ENCODE measurements at regions not wholly inside any gene's neighbourhood (a gene's known extent, or its start where the extent isn't known, plus 50 kb on each side); places are given as distances from the start of the nearest gene placed in this dataset.

- WGBS, 2 donors (ENCODE audit: low coverage in 1 of 2): 89 to 100% methylated on average over 2 of the region's 2 CpGs
- ATAC-seq: no peak
- TF ChIP-seq EP300 (IDR thresholded peaks at IDR 0.05): no peak
- no peak for TF ChIP-seq POLR2AphosphoS5 (IDR thresholded peaks at IDR 0.05)
- TF ChIP-seq POLR2A (IDR thresholded peaks at IDR 0.05): no peak
- TF ChIP-seq, protein P1, sequence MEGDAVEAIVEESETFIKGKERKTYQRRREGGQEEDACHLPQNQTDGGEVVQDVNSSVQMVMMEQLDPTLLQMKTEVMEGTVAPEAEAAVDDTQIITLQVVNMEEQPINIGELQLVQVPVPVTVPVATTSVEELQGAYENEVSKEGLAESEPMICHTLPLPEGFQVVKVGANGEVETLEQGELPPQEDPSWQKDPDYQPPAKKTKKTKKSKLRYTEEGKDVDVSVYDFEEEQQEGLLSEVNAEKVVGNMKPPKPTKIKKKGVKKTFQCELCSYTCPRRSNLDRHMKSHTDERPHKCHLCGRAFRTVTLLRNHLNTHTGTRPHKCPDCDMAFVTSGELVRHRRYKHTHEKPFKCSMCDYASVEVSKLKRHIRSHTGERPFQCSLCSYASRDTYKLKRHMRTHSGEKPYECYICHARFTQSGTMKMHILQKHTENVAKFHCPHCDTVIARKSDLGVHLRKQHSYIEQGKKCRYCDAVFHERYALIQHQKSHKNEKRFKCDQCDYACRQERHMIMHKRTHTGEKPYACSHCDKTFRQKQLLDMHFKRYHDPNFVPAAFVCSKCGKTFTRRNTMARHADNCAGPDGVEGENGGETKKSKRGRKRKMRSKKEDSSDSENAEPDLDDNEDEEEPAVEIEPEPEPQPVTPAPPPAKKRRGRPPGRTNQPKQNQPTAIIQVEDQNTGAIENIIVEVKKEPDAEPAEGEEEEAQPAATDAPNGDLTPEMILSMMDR (IDR thresholded peaks at IDR 0.05): no peak
Measured at GRCh38 chr13:22201375-22201925, 530.6 kb downstream of the FGF9 start.

DNA sequence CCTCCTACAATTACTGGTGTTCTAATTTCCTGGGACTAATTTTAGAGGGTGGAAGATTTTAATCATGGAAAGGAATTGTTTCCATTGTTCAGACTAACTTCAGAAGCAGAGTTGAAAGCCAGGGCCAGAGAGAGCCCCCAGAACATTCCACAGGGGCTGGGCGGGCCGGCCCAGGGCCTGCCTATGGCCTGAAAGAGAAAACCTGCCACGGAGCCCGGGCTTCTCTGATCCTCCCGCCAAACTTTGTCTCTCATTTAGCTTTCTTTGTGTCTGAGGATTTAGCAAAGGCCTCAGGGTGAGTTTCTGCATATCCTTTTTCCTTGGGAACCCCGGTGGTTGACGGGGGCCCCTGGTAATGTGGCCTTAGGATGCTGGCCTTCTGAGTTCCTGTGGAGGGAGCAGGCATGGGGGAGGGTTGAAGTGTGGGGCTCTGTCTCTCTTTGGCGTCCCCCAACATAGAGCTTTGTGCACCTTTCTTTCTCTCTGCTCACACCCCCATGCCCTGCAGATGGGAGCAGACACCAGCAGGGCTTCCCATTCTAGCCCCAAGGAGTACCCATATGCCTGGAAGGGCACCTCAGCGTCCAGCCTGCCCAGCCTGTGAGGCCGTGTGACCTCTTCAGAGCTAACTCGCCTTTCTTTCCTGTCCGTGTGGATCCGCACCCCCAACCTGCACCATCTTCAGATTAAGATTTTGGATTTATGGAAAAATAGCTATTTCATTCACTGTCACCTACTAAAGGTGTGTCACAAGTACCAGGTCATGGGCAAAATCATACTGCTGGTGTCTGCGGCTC, 539.5 kb downstream of the FGF9 start:
- H3K9me3 ChIP-seq: no peaks in the 10 kb centered on the region
- H3K4me1 ChIP-seq: no peaks in the 10 kb centered on the region
- WGBS, 2 donors (ENCODE audit: low coverage in 1 of 2): 92 to 100% methylated on average over 3 to 12 of the region's 14 CpGs
- H3K27me3 ChIP-seq: peaks cover 5% of the 10 kb centered on the region
- no peaks in the 10 kb centered on the region for H3K36me3 ChIP-seq
- no peak overlapping the region for H3K4me3 ChIP-seq
- no peak overlapping the region for H3K27ac ChIP-seq
- TF ChIP-seq, protein P1 (IDR thresholded peaks at IDR 0.05): no peak
- no peak for TF ChIP-seq POLR2A (IDR thresholded peaks at IDR 0.05)
- no peak for TF ChIP-seq POLR2AphosphoS5 (IDR thresholded peaks at IDR 0.05)
- no peak for TF ChIP-seq EP300 (IDR thresholded peaks at IDR 0.05)
- no peak for ATAC-seq

More at GRCh38 chr13:22201375-22201925, 530.6 kb downstream of the FGF9 start:
- H3K9me3 ChIP-seq: no peaks in the 10 kb centered on the region
- no peaks in the 10 kb centered on the region for H3K36me3 ChIP-seq
- H3K4me3 ChIP-seq: no peak overlapping the region
- no peaks in the 10 kb centered on the region for H3K27me3 ChIP-seq
- peaks cover 0 to 15% (median 0%) of the 10 kb centered on the region in 3 donors for H3K4me1 ChIP-seq
- H3K27ac ChIP-seq: no peak overlapping the region

GRCh38 chr13:22211876-22212275, 541.0 kb downstream of the FGF9 start:
- H3K27me3 ChIP-seq: peaks cover 5% of the 10 kb centered on the region
- no peaks in the 10 kb centered on the region for H3K36me3 ChIP-seq
- WGBS, 2 donors (ENCODE audit: low coverage in 1 of 2): 93 to 96% methylated on average over 5 to 9 of the region's 14 CpGs
- TF ChIP-seq, protein P1 (IDR thresholded peaks at IDR 0.05): no peak
- TF ChIP-seq POLR2A (IDR thresholded peaks at IDR 0.05): no peak
- no peak for TF ChIP-seq POLR2AphosphoS5 (IDR thresholded peaks at IDR 0.05)
- TF ChIP-seq EP300 (IDR thresholded peaks at IDR 0.05): no peak
- no peaks in the 10 kb centered on the region for H3K9me3 ChIP-seq
- H3K4me1 ChIP-seq: no peaks in the 10 kb centered on the region
- H3K27ac ChIP-seq: no peak overlapping the region
- no peak for ATAC-seq
- H3K4me3 ChIP-seq: no peak overlapping the region

DNA sequence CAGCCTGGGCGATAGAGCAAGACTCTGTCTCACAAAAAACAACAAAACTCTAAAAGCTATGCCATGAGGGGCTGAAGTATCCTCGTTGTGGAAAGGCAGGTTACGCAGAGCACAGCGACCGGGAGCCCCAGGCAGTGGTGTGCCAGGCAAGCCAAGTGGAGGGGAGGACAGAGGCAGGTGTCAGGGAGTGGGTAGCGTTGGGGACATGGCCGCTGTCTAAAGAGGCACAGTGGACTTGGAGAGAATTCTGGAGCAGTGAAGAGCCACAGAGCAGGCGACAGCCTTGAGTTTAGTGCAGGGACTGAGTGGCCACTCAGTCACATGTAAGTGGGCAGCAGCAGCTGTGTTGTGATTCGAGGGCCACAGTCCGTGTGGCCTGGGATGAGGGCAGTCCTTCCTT, 541.7 kb downstream of the FGF9 start:
- peaks cover 5% of the 10 kb centered on the region for H3K27me3 ChIP-seq
- ATAC-seq: no peak
- no peak for TF ChIP-seq POLR2AphosphoS5 (IDR thresholded peaks at IDR 0.05)
- TF ChIP-seq POLR2A (IDR thresholded peaks at IDR 0.05): no peak
- TF ChIP-seq, protein P1 (IDR thresholded peaks at IDR 0.05): no peak
- TF ChIP-seq EP300 (IDR thresholded peaks at IDR 0.05): no peak
- no peaks in the 10 kb centered on the region for H3K9me3 ChIP-seq
- WGBS, 2 donors (ENCODE audit: low coverage in 1 of 2): 88 to 100% methylated on average over 3 to 9 of the region's 10 CpGs
- H3K36me3 ChIP-seq: no peaks in the 10 kb centered on the region
- no peak overlapping the region for H3K27ac ChIP-seq
- no peaks in the 10 kb centered on the region for H3K4me1 ChIP-seq
- H3K4me3 ChIP-seq: no peak overlapping the region

DNA sequence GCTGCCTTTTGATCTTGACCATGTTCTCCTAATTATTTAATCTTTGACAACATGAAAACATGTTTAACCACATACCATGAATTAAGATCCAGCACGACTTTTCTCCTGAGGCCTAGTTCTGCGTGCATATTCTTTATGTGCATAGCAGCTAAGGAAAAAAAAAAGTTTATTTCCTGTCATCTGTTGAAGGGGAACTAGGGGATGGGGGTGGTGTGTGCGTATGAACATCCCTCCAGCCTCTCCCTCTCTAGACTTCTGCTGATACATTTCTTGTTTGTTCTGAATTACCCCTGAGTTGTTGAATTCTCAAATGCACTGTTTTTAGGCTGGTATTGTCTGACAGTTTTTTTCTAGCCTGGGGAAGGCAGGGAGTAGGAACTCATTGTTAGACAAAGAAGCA, 543.3 kb downstream of the FGF9 start:
- peaks cover 0 to 8% (median 0%) of the 10 kb centered on the region in 3 donors for H3K4me1 ChIP-seq
- peaks cover 5% of the 10 kb centered on the region for H3K27me3 ChIP-seq
- H3K9me3 ChIP-seq: no peaks in the 10 kb centered on the region
- no peak overlapping the region for H3K4me3 ChIP-seq
- ATAC-seq: no peak
- H3K27ac ChIP-seq: no peak overlapping the region
- TF ChIP-seq EP300 (IDR thresholded peaks at IDR 0.05) (no peak), POLR2A (IDR thresholded peaks at IDR 0.05) (no peak), POLR2AphosphoS5 (IDR thresholded peaks at IDR 0.05) (no peak)
- TF ChIP-seq, protein P1 (IDR thresholded peaks at IDR 0.05): no peak
- H3K36me3 ChIP-seq: no peaks in the 10 kb centered on the region
- WGBS, 2 donors (ENCODE audit: low coverage in 1 of 2): 65 to 70% methylated on average over 3 of the region's 3 CpGs

All from gastroesophageal sphincter (tissue), 4 donors.